HepG2 (cell line): ENCODE measurements at regions not wholly inside any gene's neighbourhood (a gene's known extent, or its start where the extent isn't known, plus 50 kb on each side); places are given as distances from the start of the nearest gene placed in this dataset.

Source experiments
- EZH2 ChIP-seq: conservative IDR thresholded peaks from 2 replicates; pipeline ENCODE4 v1.6.1; 2012; ENCODE audit warnings: mild to moderate bottlenecking, low read depth, low read length, moderate library complexity
- FOXC1 ChIP-seq: sonication (generic); formaldehyde crosslinking; IDR thresholded peaks from 2 replicates; pipeline ENCODE4 v1.8.0; 2022; ENCODE audit warnings: mild to moderate bottlenecking, missing genetic modification reagents, borderline replicate concordance
- KDM1A ChIP-seq: IDR thresholded peaks from 2 replicates; pipeline ENCODE4 v1.6.1; 2016; ENCODE audit warnings: missing compliant biosample characterization
- KDM3A ChIP-seq: IDR thresholded peaks from 2 replicates; pipeline ENCODE4 v1.6.1; 2018; ENCODE audit warnings: low read depth, missing compliant biosample characterization
- NFYC ChIP-seq: IDR thresholded peaks from 2 replicates; pipeline ENCODE4 v1.6.1; 2016; ENCODE audit warnings: missing genetic modification reagents, missing compliant biosample characterization
- RBFOX2 ChIP-seq: fragments of 200-400 bp; formaldehyde crosslinking; IDR thresholded peaks from 2 replicates; pipeline ENCODE4 v1.6.1; 2017; ENCODE audit warnings: low read depth, mild to moderate bottlenecking, low read length
- REL ChIP-seq: sonication (generic); formaldehyde crosslinking; conservative IDR thresholded peaks from 2 replicates; pipeline ENCODE4 v1.8.0; 2022; ENCODE audit warnings: mild to moderate bottlenecking, missing genetic modification reagents, moderate library complexity
- SAP130 ChIP-seq: IDR thresholded peaks from 2 replicates; pipeline ENCODE4 v1.6.1; 2016; ENCODE audit warnings: low read depth
- SP5 ChIP-seq: IDR thresholded peaks from 2 replicates; pipeline ENCODE4 v1.6.1; 2016; ENCODE audit warnings: low read depth, borderline replicate concordance
- TAF1 ChIP-seq: sonication (generic); formaldehyde crosslinking; IDR thresholded peaks from 2 replicates; pipeline ENCODE4 v1.4.0; 2020; ENCODE audit warnings: missing genetic modification reagents
- U2AF2 ChIP-seq: fragments of 200-400 bp; formaldehyde crosslinking; IDR thresholded peaks from 2 replicates; pipeline ENCODE4 v1.6.1; 2017; ENCODE audit warnings: low read depth, mild to moderate bottlenecking, low read length
- ZBTB3 ChIP-seq: sonication (generic); formaldehyde crosslinking; IDR thresholded peaks from 2 replicates; pipeline ENCODE4 v1.4.0; 2020; ENCODE audit warnings: low read depth, mild to moderate bottlenecking, moderate library complexity, missing genetic modification reagents, borderline replicate concordance
- ZMAT3 ChIP-seq: sonication (generic); formaldehyde crosslinking; conservative IDR thresholded peaks from 2 replicates; pipeline ENCODE4 v1.7.0; 2021; ENCODE audit warnings: missing genetic modification reagents
- ZMYM4 ChIP-seq: sonication (generic); formaldehyde crosslinking; IDR thresholded peaks from 2 replicates; pipeline ENCODE4 v1.8.1; 2023; ENCODE audit warnings: mild to moderate bottlenecking, missing genetic modification reagents
- ZNF724P ChIP-seq: sonication (generic); formaldehyde crosslinking; IDR thresholded peaks from 2 replicates; pipeline ENCODE4 v1.8.0; 2022; ENCODE audit warnings: missing genetic modification reagents, borderline replicate concordance
- ZNF766 ChIP-seq: sonication (generic); formaldehyde crosslinking; IDR thresholded peaks from 2 replicates; pipeline ENCODE4 v1.5.0; 2020; ENCODE audit warnings: missing genetic modification reagents, borderline replicate concordance
- TF ChIP-seq, protein P1 (sequence below): sonication (generic); formaldehyde crosslinking; IDR thresholded peaks from 2 replicates; pipeline ENCODE4 v1.4.0; 2020; ENCODE audit warnings: missing genetic modification reagents
- TF ChIP-seq, protein P2 (sequence below): sonication (generic); formaldehyde crosslinking; IDR thresholded peaks from 2 replicates; pipeline ENCODE4 v1.8.1; 2023; ENCODE audit warnings: mild to moderate bottlenecking, missing genetic modification reagents, borderline replicate concordance
- TF ChIP-seq, protein P3 (sequence below): sonication (generic); formaldehyde crosslinking; IDR thresholded peaks from 2 replicates; pipeline ENCODE4 v1.5.0; 2020; ENCODE audit warnings: mild to moderate bottlenecking, missing genetic modification reagents, borderline replicate concordance
- TF ChIP-seq, protein P4 (sequence below): IDR thresholded peaks from 2 replicates; pipeline ENCODE4 v1.6.1; 2016; ENCODE audit warnings: missing compliant biosample characterization, missing genetic modification reagents, borderline replicate concordance
- TF ChIP-seq, protein P5 (sequence below): sonication (generic); formaldehyde crosslinking; IDR thresholded peaks from 2 replicates; pipeline ENCODE4 v1.5.1; 2020; ENCODE audit warnings: mild to moderate bottlenecking, moderate library complexity, missing genetic modification reagents

DNA sequence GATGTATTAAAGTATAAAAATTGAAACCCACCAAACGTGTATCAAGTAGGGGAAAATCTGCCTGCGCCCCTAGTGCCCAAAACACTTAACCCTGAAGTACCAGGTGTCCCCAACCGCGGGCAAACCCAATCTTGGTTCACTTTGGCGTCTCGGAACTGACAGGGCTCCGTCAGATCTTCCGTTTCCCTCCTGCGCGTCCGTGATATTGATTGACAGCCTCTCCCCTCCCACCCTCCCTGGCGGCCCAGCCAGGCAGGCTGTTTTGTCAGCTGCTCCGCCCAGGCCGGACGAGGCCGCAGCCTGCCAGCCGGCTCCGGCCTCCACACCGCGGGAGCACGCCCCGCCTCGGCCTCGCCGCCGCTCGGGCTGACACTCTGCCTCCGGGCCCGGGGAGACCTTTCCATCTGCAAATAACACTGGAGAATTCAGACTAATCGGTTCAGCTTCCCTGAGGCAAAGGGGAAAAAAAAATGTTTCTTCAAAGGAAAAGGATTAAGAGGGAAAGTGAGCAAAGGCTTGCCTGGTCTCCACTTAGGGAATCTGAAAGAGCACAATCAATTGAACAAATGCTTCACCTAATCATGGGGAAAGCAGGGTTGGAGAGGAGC, 234.9 kb upstream of the MCHR2 start (continued):
- TF ChIP-seq, protein P1, sequence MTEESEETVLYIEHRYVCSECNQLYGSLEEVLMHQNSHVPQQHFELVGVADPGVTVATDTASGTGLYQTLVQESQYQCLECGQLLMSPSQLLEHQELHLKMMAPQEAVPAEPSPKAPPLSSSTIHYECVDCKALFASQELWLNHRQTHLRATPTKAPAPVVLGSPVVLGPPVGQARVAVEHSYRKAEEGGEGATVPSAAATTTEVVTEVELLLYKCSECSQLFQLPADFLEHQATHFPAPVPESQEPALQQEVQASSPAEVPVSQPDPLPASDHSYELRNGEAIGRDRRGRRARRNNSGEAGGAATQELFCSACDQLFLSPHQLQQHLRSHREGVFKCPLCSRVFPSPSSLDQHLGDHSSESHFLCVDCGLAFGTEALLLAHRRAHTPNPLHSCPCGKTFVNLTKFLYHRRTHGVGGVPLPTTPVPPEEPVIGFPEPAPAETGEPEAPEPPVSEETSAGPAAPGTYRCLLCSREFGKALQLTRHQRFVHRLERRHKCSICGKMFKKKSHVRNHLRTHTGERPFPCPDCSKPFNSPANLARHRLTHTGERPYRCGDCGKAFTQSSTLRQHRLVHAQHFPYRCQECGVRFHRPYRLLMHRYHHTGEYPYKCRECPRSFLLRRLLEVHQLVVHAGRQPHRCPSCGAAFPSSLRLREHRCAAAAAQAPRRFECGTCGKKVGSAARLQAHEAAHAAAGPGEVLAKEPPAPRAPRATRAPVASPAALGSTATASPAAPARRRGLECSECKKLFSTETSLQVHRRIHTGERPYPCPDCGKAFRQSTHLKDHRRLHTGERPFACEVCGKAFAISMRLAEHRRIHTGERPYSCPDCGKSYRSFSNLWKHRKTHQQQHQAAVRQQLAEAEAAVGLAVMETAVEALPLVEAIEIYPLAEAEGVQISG, result no peak; the same call in 1 of the 2 replicates
- TF ChIP-seq ZNF724P (no peak; the same call in 1 of the 2 replicates), EZH2 (no peak), U2AF2 (no peak), REL (CRISPR knock-in tag) (no peak), RBFOX2 (no peak), FOXC1 (0 out of 2 replicates have a peak, but pooled peaks have one; percentile 40), KDM1A (CRISPR knock-in tag) (no peak), ZBTB3 (no peak), NFYC (CRISPR knock-in tag) (no peak), ZMYM4 (CRISPR knock-in tag) (peak; percentile 57; the same call in 1 of the 2 replicates), ZNF766 (CRISPR knock-in tag) (0 out of 2 replicates have a peak, but pooled peaks have one; percentile 32), TAF1 (no peak), KDM3A (CRISPR knock-in tag) (no peak), SAP130 (CRISPR knock-in tag) (peak; percentile 31; the same call in 1 of the 2 replicates), SP5 (CRISPR knock-in tag) (peak; percentile 93), ZMAT3 (CRISPR knock-in tag) (no peak)
- TF ChIP-seq, protein P2, sequence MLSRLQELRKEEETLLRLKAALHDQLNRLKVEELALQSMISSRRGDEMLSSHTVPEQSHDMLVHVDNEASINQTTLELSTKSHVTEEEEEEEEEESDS (CRISPR knock-in tag), result no peak
- TF ChIP-seq, protein P3, sequence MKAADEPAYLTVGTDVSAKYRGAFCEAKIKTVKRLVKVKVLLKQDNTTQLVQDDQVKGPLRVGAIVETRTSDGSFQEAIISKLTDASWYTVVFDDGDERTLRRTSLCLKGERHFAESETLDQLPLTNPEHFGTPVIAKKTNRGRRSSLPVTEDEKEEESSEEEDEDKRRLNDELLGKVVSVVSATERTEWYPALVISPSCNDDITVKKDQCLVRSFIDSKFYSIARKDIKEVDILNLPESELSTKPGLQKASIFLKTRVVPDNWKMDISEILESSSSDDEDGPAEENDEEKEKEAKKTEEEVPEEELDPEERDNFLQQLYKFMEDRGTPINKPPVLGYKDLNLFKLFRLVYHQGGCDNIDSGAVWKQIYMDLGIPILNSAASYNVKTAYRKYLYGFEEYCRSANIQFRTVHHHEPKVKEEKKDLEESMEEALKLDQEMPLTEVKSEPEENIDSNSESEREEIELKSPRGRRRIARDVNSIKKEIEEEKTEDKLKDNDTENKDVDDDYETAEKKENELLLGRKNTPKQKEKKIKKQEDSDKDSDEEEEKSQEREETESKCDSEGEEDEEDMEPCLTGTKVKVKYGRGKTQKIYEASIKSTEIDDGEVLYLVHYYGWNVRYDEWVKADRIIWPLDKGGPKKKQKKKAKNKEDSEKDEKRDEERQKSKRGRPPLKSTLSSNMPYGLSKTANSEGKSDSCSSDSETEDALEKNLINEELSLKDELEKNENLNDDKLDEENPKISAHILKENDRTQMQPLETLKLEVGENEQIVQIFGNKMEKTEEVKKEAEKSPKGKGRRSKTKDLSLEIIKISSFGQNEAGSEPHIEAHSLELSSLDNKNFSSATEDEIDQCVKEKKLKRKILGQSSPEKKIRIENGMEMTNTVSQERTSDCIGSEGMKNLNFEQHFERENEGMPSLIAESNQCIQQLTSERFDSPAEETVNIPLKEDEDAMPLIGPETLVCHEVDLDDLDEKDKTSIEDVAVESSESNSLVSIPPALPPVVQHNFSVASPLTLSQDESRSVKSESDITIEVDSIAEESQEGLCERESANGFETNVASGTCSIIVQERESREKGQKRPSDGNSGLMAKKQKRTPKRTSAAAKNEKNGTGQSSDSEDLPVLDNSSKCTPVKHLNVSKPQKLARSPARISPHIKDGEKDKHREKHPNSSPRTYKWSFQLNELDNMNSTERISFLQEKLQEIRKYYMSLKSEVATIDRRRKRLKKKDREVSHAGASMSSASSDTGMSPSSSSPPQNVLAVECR, result peak; percentile 25; the same call in 1 of the 2 replicates
- TF ChIP-seq, protein P4, sequence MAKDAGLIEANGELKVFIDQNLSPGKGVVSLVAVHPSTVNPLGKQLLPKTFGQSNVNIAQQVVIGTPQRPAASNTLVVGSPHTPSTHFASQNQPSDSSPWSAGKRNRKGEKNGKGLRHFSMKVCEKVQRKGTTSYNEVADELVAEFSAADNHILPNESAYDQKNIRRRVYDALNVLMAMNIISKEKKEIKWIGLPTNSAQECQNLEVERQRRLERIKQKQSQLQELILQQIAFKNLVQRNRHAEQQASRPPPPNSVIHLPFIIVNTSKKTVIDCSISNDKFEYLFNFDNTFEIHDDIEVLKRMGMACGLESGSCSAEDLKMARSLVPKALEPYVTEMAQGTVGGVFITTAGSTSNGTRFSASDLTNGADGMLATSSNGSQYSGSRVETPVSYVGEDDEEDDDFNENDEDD, result peak; percentile 71; the same call in 1 of the 2 replicates
- TF ChIP-seq, protein P5, sequence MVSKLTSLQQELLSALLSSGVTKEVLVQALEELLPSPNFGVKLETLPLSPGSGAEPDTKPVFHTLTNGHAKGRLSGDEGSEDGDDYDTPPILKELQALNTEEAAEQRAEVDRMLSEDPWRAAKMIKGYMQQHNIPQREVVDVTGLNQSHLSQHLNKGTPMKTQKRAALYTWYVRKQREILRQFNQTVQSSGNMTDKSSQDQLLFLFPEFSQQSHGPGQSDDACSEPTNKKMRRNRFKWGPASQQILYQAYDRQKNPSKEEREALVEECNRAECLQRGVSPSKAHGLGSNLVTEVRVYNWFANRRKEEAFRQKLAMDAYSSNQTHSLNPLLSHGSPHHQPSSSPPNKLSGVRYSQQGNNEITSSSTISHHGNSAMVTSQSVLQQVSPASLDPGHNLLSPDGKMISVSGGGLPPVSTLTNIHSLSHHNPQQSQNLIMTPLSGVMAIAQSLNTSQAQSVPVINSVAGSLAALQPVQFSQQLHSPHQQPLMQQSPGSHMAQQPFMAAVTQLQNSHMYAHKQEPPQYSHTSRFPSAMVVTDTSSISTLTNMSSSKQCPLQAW (CRISPR knock-in tag), result no peak
